Panc1 (cell line): ENCODE measurements at regions not wholly inside any gene's neighbourhood (a gene's known extent, or its start where the extent isn't known, plus 50 kb on each side); places are given as distances from the start of the nearest gene placed in this dataset.

ENCODE experiments used
- ATAC-seq: fragments of 200-7000 bp; cut with Tn5 transposase; 2 replicates; pipeline ENCODE4 v1.9.1; 2020; ENCODE audit warnings: mild to moderate bottlenecking, moderate library complexity
- BruUV-seq: library from RNA; stranded (reverse); fragments of 400-500 nt; replicated peaks from 2 replicates; lab custom pipeline; 2021; lab: Mats Ljungman, UMichigan
- CTCF ChIA-PET: fragments of 300-600 bp; sonication (Branson Sonifier 250); formaldehyde crosslinking; loops from one replicate; lab custom pipeline; 2022; ENCODE audit warnings: antibody characterized with exemption; lab: Charles Lee
- POLR2A ChIA-PET: fragments of 300-600 bp; sonication (Branson Sonifier 250); formaldehyde crosslinking; loops from one replicate; lab custom pipeline; 2022; ENCODE audit warnings: antibody characterized with exemption; lab: Charles Lee
- DNase-seq: peaks from one replicate; pipeline ENCODE4 v3.0.0-alpha.2; 2010; ENCODE audit warnings: low read depth, low spot score
- H3K27ac ChIP-seq: 2 replicates; pipeline ENCODE4 v1.5.1; 2011; ENCODE audit warnings: mild to moderate bottlenecking, low read length, inconsistent platforms
- H3K27me3 ChIP-seq: fragments of 200-500 bp; sonication (Bioruptor generic); 2 replicates; pipeline ENCODE4 v1.6.0; 2014; ENCODE audit warnings: low read length, inconsistent platforms; ENCODE audit not compliant: control insufficient read depth, insufficient read depth
- H3K36me3 ChIP-seq: fragments of 200-500 bp; sonication (Bioruptor generic); 2 replicates; pipeline ENCODE4 v1.5.1; 2014; ENCODE audit warnings: inconsistent platforms, mild to moderate bottlenecking, low read length, moderate library complexity; ENCODE audit not compliant: control insufficient read depth, insufficient read depth
- H3K4me1 ChIP-seq: 2 replicates; pipeline ENCODE4 v1.5.1; 2011; ENCODE audit warnings: inconsistent platforms, mild to moderate bottlenecking, low read length, moderate library complexity; ENCODE audit not compliant: control insufficient read depth, insufficient read depth
- H3K4me3 ChIP-seq, 2 experiments: 2 replicates each; pipeline ENCODE4 v1.5.1; 2011 to 2012; ENCODE audit warnings: low read depth in 2 of 2, low read length in 2 of 2, mild to moderate bottlenecking in 2 of 2, inconsistent platforms in 1 of 2, moderate library complexity in 1 of 2
- H3K9me3 ChIP-seq: fragments of 200-500 bp; sonication (Bioruptor generic); 2 replicates; pipeline ENCODE4 v1.5.1; 2014; ENCODE audit warnings: low read depth, mild to moderate bottlenecking, inconsistent platforms, low read length, moderate library complexity; ENCODE audit not compliant: control insufficient read depth, insufficient read depth
- CTCF ChIP-seq: fragments of 450-650 bp; IDR thresholded peaks from 2 replicates; pipeline ENCODE4 v1.5.1; 2017; ENCODE audit warnings: mild to moderate bottlenecking
- POLR2AphosphoS5 ChIP-seq: IDR thresholded peaks from 2 replicates; pipeline ENCODE4 v1.6.1; 2012; ENCODE audit warnings: mild to moderate bottlenecking, low read depth, low read length, moderate library complexity
- REST ChIP-seq, 2 experiments: IDR thresholded peaks; 2 replicates each; pipeline ENCODE4 v1.6.1; 2011 to 2012; ENCODE audit warnings: low read depth in 2 of 2, control low read depth in 1 of 2, low read length in 1 of 2, mild to moderate bottlenecking in 1 of 2, moderate library complexity in 1 of 2; ENCODE audit not compliant: insufficient read depth in 1 of 2
- SIN3A ChIP-seq: IDR thresholded peaks from 2 replicates; pipeline ENCODE4 v1.6.1; 2012; ENCODE audit warnings: low read depth, mild to moderate bottlenecking, low read length, moderate library complexity, borderline replicate concordance; ENCODE audit not compliant: insufficient read depth
- TCF7L2 ChIP-seq: IDR thresholded peaks from 2 replicates; pipeline ENCODE4 v1.6.1; 2011; ENCODE audit warnings: mild to moderate bottlenecking, low read depth, low read length, inconsistent platforms
- in situ Hi-C: cut with HindIII; loops from 2 replicates; pipeline ENCODE4 v1.10.0; 2016; ENCODE audit warnings: low sequenced_read_pairs, low pct_unique_long_range_greater_than_20kb
- intact Hi-C: fragments of 100-400 bp; cut with micrococcal nuclease; formaldehyde crosslinking; loops from one replicate; pipeline ENCODE4 v1.10.0; 2022; ENCODE audit not compliant: unreplicated experiment

DNA sequence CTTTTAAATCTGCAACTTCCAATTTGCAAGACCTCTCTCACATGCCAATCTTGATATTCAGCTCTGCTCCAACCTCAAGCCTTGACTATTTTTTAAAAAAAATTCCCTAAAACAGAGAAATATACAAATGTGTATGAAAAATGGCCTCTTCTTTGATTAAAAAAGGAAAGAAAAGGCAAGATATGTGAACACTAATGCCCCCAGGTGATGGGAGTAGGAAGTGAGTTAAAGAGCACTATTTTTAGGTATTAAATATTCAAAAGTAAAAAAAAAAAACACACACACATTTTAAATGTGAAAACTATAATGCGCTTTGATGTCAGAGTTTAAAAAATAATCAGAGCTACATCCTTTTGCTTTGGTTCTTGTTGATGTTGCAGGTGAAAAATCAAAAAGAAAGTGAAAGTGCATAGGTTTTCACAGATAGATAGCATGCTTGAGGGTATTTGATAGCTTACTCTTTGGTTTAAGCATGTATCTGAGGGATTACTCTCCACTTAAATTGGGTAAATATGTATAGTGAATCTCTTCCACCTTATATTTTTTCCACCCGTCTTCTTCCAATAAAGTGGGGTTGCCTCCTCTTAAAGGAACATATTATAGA, 406.0 kb upstream of the POU3F3 start:
- Histone ChIP-seq H3K4me1 (no peaks in the 10 kb centered on the region), H3K9me3 (no peaks in the 10 kb centered on the region), H3K36me3 (no peaks in the 10 kb centered on the region), H3K27me3 (no peaks in the 10 kb centered on the region), H3K4me3 (no peak overlapping the region), H3K27ac (no peak overlapping the region)
- intact Hi-C loops (no loop called here), in situ Hi-C loops (no loop called here)
- no peak for TF ChIP-seq SIN3A
- TF ChIP-seq POLR2AphosphoS5: no peak
- TF ChIP-seq REST (IDR thresholded peaks at IDR 0.05; ENCODE audit: insufficient read depth in 1 of 2, low read depth in 2 of 2, low read length in 1 of 2): no peak
- TF ChIP-seq TCF7L2: no peak
- no peak; the same call in 1 of the 2 replicates for TF ChIP-seq CTCF
- BruUV-seq: no TSS peak
- POLR2A ChIA-PET: no interaction called here
- no peak for ATAC-seq
- CTCF ChIA-PET: no interaction called here
- no peak for DNase-seq

DNA sequence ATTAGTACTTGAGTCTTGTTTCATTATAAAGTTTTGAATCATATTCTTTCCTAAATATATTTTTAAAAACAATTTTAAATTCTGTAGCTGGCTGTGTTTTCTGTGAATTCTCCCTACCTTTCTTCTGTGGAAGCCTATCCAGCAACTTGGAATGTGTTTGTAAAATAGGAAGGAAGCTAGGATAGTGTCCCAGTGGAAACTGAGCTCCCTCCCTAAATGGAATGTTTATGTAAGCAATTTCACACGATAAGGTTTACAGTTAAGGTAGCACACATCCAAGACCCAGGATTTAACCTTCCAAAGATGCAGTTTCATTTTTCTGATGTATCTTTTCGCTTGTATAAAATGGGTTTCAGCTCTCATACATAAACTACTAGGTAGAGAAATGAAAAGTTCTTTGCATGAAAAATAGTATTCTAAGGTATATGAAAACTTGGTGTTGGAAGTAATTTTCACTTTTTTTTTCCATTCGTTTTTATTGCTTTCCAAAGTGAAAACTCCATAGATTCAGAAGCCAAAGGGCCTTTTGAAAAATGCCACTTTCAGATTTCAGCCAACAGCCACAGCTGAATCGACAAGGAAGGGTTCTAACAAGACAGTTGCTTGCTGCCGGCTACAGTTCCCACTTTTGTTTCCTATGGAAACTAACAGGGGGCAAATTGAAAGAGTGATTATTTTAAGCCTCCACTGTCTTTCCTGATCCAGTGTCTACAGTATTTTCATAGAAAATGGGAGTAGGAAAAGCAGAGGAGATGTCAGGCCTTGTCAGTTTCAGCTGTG, 405.1 kb upstream of the POU3F3 start:
- no TSS peak for BruUV-seq

More for the DNA sequence above, 405.1 kb upstream of the POU3F3 start:
- CTCF ChIA-PET: no interaction called here
- DNase-seq: no peak
- Histone ChIP-seq H3K4me1 (no peaks in the 10 kb centered on the region), H3K27me3 (no peaks in the 10 kb centered on the region), H3K4me3 (no peak overlapping the region), H3K36me3 (no peaks in the 10 kb centered on the region), H3K27ac (no peak overlapping the region), H3K9me3 (no peaks in the 10 kb centered on the region)
- intact Hi-C loops: no loop called here
- TF ChIP-seq REST (IDR thresholded peaks at IDR 0.05; ENCODE audit: insufficient read depth in 1 of 2, low read depth in 2 of 2, low read length in 1 of 2): no peak
- no peak for TF ChIP-seq CTCF
- no peak for TF ChIP-seq SIN3A
- TF ChIP-seq POLR2AphosphoS5: no peak
- TF ChIP-seq TCF7L2: no peak
- no peak for ATAC-seq
- POLR2A ChIA-PET: no interaction called here
- in situ Hi-C loops: no loop called here
